NCI-H2196 treated with DMSO at 0.1 percent for 48 hours (cell line): ENCODE measurements at regions not wholly inside any gene's neighbourhood (a gene's known extent, or its start where the extent isn't known, plus 50 kb on each side); places are given as distances from the start of the nearest gene placed in this dataset.

Experiments
- DNase-seq: peaks from one replicate; lab custom pipeline; 2025; ENCODE audit not compliant: unreplicated experiment; lab: John Stamatoyannopoulos, UW

- no peak for DNase-seq
Observed at GRCh38 chr6:22878706-22879105, 309.3 kb downstream of the HDGFL1 start.

- DNase-seq: peak; percentile 10
Observed at GRCh38 chr6:22880686-22881433, 311.5 kb downstream of the HDGFL1 start.

DNA sequence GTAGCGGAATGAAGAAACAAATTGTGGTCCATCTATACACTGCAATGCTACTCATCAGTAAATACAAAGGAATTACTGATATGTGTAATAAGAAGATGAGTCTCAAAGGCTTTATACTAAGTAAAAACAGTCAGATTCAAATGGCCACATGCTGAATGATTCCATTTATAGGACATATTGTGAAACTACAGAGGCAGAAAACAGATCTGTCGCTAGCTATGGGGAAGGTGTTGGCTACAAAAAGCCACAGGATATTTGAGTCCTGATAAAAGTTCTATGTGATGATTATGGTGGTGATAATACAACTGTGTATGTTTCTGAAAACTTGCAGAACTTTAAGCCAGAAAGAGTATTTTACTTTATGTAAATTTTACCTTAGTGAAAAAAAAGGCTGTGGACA is 313.2 kb downstream of the HDGFL1 start:
- DNase-seq: no peak

DNA sequence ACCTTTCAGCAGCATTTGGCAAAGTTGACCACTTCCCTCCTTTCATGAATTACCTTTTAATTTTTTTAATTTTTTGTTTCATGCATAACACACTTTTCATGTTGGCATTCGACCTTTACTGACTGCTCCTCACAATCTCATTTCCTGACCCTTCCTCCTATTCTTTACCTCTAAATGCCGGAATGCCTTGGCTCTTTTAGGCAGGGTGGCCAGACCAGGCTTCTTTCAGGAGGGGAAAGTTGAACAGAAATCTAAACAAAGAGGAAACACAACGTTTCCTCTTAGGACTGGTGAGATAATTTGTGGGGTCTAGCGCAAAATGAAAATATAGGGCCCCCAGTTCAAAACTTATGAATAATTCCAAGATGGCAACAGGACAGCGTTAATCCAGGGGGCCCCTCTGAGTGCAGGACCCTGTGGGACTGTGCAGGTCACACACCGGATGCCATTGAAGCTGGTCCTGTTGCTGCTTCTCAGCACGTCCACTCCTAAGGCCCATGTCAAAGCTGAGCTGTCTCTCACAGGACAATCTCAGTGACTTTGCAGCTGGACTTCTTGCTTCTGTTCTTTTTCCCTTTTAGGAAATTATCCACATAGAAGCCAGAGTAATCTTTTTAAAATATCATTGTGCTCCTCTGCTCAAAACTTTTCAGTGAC is 313.8 kb downstream of the HDGFL1 start:
- no peak for DNase-seq

DNA sequence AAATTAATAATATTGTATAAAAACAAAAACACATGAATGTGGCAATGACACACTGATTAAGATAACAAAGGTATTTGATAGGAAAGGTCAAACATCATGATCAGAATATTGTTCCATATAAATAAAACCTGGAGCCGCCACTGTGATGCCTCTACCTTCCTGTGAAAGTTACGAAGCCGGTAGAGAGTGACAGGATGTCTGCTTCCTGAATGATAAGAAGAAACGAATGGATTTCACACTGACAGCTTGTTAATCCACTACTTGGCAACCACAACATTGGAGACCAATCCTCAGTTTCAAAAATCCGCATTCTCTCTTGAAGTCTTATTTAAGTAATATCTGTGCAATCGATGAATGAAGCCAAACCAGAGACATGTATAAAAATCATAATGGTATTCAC is 315.1 kb downstream of the HDGFL1 start:
- DNase-seq: no peak

- no peak for DNase-seq
Observed at GRCh38 chr6:22886650-22887581, 317.6 kb downstream of the HDGFL1 start.

DNA sequence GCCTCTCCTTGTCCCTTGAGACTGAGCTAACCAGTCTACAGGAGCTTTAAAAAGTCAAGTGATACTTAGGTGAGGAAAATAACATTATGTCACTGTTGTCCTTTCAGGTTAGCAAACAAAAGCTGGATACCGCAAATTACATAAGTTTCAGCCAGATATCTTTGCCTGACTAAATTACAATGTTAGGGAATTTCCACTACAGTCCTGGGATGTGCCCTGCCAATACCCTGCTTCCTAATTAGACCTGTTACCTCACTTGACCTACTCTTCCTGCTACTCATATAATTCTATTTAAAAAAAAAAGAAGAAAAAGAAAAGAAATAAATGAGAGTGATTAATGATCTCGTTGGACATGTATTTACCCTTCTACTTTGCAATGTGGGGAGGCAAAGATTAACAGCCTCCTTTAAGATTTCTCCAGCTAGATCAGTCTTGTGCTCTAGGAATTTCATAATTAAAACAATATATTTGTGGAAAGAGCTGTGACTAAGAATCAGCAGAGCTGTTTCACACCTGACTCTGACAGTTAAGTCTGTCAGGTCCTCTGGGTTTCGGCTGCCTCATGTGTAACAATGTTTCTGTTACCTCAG is 318.9 kb downstream of the HDGFL1 start:
- peak; percentile 35 for DNase-seq

- no peak for DNase-seq
Observed at GRCh38 chr6:22891934-22892333, 322.6 kb downstream of the HDGFL1 start.

DNA sequence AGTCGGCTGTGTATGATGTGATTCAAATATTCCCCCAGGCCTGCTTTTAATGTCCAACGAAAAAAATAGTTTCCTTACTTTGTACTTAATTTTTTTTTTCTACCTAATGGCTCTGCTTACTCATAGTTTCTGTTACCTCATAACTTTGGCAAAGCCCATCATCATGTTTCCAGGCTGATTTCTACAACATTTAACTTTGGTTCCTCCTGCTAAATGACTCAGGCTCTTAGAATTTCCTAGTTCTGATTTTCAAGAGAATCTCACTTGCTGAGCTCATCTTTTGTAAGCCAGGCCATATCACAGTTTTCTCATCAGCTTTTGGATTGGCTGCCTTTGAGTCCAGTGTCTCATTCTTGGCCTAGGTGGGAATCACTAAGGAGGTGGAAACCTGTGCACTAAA is 323.1 kb downstream of the HDGFL1 start:
- DNase-seq: no peak

- no peak for DNase-seq
Observed at GRCh38 chr6:22896696-22897095, 327.3 kb downstream of the HDGFL1 start.

DNA sequence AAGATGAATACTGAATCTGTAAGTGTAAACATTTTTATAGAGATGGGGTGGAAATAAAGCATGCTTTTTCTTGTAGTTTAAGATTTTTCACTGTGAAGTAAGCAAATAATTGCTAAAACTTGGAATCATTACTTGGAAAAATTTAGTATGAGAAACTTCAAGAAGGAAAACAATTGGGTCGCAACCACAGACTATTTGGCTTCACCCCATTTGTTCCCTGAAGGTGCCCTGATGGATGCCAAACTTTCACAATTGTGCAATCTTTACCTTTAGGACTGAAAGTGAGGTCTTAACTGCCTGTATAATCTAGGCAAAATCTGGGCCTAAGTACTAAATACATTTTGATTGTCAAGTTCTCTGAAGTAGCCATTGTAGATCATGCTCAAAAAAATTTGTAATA is 330.1 kb downstream of the HDGFL1 start:
- no peak for DNase-seq

GRCh38 chr6:22903826-22904225 is 334.5 kb downstream of the HDGFL1 start:
- DNase-seq: no peak

GRCh38 chr6:22904431-22904830 is 335.1 kb downstream of the HDGFL1 start:
- no peak for DNase-seq

DNA sequence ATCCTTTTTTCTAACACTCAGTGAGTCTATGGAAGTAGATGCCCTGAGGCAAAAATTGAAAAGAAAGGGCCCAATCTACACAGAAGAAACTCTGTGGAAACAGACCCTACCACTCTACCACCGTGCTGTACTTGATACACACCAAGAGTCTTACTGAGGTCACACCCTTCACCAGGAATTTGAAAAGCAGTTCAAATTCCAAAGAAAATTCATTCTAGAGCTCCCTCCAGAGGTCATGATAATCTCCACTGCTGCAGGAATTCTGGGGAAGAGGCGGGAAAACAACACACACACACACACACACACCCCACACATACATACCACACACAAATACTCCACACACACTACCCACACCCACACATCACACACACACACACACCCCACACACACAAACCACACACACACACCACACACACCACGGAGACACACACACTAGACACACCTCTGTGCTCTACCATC is 336.8 kb downstream of the HDGFL1 start:
- DNase-seq: no peak

- no peak for DNase-seq
Observed at GRCh38 chr6:22907085-22907484, 337.7 kb downstream of the HDGFL1 start.

- no peak for DNase-seq
Observed at GRCh38 chr6:22910370-22910769, 341.0 kb downstream of the HDGFL1 start.

GRCh38 chr6:22913612-22914011 is 344.2 kb downstream of the HDGFL1 start:
- DNase-seq: no peak

DNA sequence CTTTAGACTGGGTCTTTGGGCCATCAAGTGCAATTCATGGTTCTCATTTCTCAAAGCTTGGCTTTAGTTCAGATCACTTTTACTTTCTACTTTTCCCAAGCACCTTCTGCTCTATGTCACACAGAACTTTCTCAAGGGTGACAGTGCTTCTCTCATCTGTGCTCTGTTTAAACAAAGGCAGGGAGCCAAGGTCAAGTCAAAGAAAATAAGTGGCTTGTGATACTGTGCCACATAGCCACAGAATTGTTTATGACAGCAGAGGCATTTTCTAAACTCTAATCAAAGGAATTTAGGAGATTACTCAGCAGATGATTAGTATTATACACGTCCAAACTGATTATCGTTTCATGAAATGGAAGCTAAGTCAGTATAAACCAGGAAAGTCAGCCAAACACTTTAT is 348.0 kb downstream of the HDGFL1 start:
- DNase-seq: no peak

GRCh38 chr6:22921828-22922227 is 352.5 kb downstream of the HDGFL1 start:
- no peak for DNase-seq

DNA sequence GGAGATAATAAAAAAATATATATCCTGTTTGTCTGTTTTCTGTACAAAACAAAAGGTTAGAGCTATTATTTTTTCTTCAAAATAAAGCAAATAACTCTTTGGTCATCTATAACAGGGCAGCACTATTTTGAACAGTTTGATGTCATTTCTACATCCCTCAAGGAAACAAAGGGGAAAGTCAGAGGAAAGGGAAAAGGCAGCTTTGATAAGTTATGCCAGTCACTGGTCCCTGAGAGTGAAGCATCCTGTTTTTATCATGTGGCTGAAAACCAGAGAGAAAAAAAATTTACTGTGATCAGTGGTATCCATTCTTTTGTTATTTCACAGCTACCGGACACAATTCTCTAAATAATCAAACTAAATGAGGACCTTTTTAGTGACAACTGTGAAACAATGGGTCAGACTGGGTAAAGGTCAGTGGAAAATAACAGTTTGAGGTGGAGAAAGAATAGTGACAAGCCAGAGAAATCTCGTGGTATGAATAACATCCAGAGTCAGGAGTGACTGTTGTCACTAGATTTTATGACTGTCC is 356.0 kb downstream of the HDGFL1 start:
- no peak for DNase-seq
